Fibroblast of mammary gland (primary cell): ENCODE measurements at regions not wholly inside any gene's neighbourhood (a gene's known extent, or its start where the extent isn't known, plus 50 kb on each side); places are given as distances from the start of the nearest gene placed in this dataset.

Source experiments
- DNase-seq: peaks from one replicate; pipeline ENCODE4 v3.0.0-alpha.2; 2010; ENCODE audit warnings: low read depth
- H3K4me3 ChIP-seq: 2 replicates; pipeline ENCODE4 v1.5.1; 2011; ENCODE audit warnings: low read depth, mild to moderate bottlenecking, low read length, moderate library complexity; ENCODE audit not compliant: control insufficient read depth
- TF ChIP-seq, protein P1 (sequence below): conservative IDR thresholded peaks from 2 replicates; pipeline ENCODE4 v1.5.1; 2011; ENCODE audit warnings: low read depth, low read length, inconsistent platforms; ENCODE audit not compliant: control insufficient read depth, insufficient read depth

DNA sequence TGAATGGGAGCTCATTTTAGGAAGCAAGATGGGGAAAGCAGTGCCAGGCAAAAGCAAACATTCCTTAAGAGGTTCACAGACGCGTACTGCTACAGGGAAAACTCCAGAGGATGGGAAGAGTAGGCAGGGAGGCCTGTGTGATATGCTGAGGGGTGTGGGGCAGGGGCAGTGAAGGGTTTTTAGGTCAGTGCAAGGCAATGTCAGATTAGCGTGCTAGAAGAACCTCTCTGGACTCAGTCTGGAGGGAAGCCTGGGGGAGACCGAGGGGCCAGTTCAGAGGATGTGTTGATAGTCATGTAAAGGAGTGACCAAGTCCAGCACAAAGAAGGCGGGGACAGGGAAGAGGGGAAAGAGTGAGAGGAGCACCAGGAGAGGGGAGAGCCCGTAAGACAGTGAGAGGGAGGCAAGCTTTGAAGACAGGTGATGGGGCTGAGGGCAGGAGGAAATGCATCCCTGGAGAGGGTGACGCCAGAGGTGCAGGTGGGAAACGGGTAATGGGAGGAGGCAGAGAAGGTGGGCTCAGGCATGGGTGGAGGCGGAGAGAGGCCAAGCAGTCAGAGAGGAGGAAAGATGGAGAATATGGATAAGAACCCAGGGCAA lies 134.5 kb downstream of the MTX3 start:
- H3K4me3 ChIP-seq = no peak overlapping the region
- DNase-seq = no peak
- TF ChIP-seq, protein P1, sequence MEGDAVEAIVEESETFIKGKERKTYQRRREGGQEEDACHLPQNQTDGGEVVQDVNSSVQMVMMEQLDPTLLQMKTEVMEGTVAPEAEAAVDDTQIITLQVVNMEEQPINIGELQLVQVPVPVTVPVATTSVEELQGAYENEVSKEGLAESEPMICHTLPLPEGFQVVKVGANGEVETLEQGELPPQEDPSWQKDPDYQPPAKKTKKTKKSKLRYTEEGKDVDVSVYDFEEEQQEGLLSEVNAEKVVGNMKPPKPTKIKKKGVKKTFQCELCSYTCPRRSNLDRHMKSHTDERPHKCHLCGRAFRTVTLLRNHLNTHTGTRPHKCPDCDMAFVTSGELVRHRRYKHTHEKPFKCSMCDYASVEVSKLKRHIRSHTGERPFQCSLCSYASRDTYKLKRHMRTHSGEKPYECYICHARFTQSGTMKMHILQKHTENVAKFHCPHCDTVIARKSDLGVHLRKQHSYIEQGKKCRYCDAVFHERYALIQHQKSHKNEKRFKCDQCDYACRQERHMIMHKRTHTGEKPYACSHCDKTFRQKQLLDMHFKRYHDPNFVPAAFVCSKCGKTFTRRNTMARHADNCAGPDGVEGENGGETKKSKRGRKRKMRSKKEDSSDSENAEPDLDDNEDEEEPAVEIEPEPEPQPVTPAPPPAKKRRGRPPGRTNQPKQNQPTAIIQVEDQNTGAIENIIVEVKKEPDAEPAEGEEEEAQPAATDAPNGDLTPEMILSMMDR = no peak

DNA sequence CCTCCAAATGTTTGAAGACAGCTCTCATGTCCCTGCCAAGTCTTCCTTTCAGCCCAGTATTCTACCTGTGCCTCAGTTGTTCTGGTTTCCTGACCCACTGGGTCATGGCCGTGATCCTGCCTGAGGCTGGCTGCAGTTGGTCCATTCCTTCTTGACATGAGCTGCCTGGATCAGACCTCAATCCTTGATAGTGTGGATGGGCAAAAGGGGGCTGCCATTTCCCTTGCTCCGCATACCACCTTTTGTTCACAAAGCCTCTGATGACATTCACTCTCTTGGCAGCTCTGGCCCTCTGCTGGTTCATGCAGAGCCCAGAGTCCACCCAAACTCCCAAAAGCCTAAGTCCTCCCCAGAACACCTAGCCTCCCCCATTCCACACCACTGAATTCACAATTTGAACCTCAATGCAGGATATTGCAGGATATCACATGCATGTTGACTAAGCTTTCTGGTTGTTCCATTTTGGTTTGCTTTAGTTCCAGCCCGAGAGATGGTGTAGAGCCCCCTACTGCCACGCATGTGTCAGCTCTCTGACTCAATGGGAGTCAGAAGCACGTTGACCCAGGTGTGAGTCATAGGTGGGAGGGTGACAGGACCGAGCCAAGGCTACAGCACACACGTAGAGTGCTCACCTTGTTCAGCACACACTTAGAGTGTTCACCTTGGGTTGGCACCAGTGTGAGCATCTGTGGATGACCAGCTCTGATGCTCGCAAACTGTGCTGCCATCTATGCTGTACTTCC lies 137.2 kb downstream of the MTX3 start:
- peak; percentile 70 for DNase-seq
- TF ChIP-seq, protein P1 = peak; percentile 2
- no peak overlapping the region for H3K4me3 ChIP-seq

DNA sequence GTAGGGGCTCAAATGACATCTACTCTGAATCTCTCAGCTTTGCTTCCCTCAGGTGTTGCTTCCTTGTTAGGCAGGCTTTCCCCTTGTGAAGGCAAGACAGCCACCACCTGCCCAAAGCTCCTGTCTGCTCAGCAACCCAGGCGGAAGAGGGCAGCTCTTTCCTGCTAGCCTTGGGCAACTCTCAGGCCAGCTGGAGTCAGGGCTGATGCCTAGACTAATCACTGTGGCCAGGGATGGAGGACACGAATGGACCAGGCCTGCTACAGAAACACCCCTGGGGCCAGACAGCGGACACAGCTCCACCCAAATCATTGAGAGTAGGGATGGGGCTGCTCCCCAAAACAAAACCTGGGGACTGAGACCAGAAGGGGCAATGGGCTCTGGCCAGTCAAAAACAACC lies 138.0 kb downstream of the MTX3 start:
- TF ChIP-seq, protein P1 = no peak

DNA sequence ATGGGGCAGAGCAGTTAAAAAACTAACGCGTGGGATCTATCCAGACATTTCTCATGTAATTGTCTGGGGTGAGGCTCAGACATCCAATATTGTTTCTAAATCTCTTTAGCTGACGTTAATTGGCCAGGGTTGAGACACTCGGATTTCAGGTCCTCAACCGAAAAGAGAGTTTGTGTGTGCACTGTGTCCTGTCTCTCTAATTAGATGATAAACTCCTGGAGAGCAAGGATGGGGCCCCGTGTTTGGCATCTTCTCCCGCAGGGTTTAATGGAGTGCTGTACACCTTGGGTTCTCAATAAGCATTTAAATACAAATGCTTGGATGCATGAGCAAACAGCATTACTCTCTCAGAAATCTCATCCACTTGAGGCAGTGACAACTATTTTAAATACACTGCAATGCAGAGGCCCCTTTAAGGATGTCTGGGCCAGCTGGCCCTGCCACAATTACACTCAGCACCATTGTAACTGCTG lies 139.6 kb downstream of the MTX3 start:
- H3K4me3 ChIP-seq = no peak overlapping the region
- TF ChIP-seq, protein P1 = no peak
- no peak for DNase-seq

More for the DNA sequence above, 138.0 kb downstream of the MTX3 start:
- no peak for DNase-seq
- H3K4me3 ChIP-seq = no peak overlapping the region

GRCh38 chr5:79850941-79851340 lies 140.1 kb downstream of the MTX3 start:
- TF ChIP-seq, protein P1 = no peak
- DNase-seq = no peak
- H3K4me3 ChIP-seq = no peak overlapping the region

DNA sequence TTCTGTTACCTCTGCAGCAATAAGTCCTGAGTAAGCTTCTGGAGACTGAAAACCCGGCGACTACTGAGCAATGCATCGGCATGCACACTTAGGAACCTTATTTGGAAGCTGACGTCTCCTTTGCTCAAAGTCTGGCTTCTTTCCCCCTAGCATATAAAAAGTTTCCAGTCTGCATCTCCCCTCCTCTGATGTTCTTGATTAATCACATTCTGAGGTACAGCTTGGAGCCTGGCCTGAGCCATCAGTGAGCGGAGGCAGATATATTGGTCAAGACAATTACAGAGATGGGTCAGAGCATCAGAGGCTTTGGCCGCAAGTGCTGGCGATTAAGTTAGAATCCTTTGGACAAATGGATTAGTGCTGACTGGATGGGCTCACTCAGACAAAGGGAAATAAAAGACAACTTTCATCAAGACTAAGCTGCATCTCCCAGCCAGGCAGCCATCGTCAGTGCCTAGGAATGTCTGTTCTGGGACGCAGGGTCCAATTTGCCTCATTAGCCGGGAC lies 140.7 kb downstream of the MTX3 start:
- no peak overlapping the region for H3K4me3 ChIP-seq
- TF ChIP-seq, protein P1 = no peak
- DNase-seq = peak; percentile 85
